IMR-90 (cell line): ENCODE measurements at regions not wholly inside any gene's neighbourhood (a gene's known extent, or its start where the extent isn't known, plus 50 kb on each side); places are given as distances from the start of the nearest gene placed in this dataset.

Source experiments
- ATAC-seq: fragments of 200-7000 bp; cut with Tn5 transposase; 2 replicates; pipeline ENCODE4 v1.9.1; 2020; ENCODE audit warnings: low read depth, mild to moderate bottlenecking, moderate library complexity
- BruUV-seq: library from RNA; stranded (reverse); fragments of 400-500 nt; replicated peaks from 2 replicates; lab custom pipeline; 2021; lab: Mats Ljungman, UMichigan
- CTCF ChIA-PET: fragments of 300-600 bp; formaldehyde crosslinking; extraction: SDS; loops from one replicate; lab custom pipeline; 2021; ENCODE audit warnings: antibody characterized with exemption; lab: Yijun Ruan, JAX
- POLR2A ChIA-PET: fragments of 300-600 bp; sonication (Branson Sonifier 250); formaldehyde crosslinking; loops from one replicate; lab custom pipeline; 2022; ENCODE audit warnings: antibody characterized with exemption; ENCODE audit not compliant: unreplicated experiment; lab: Charles Lee
- DNase-seq: peaks from one replicate; pipeline ENCODE4 v3.0.0; 2013
- H2AFZ ChIP-seq: replicated peaks from 2 replicates; pipeline ENCODE3; 2013; ENCODE audit warnings: low read length, mild to moderate bottlenecking; ENCODE audit not compliant: poor library complexity
- H2AK5ac ChIP-seq: 2 replicates; pipeline ENCODE4 v1.6.1; 2013; ENCODE audit warnings: low read depth, low read length, inconsistent platforms
- H2AK9ac ChIP-seq: replicated peaks from 2 replicates; pipeline ENCODE3; 2013; ENCODE audit warnings: mild to moderate bottlenecking, low read depth, low read length, moderate library complexity; ENCODE audit not compliant: poor library complexity
- H2BK120ac ChIP-seq: 2 replicates; pipeline ENCODE4 v1.6.1; 2013; ENCODE audit warnings: low read depth, low read length, inconsistent platforms
- H2BK15ac ChIP-seq: 3 replicates; pipeline ENCODE4 v1.6.1; 2013; ENCODE audit warnings: low read depth, low read length, inconsistent platforms
- H2BK20ac ChIP-seq: 2 replicates; pipeline ENCODE4 v1.6.1; 2013; ENCODE audit warnings: low read depth, mild to moderate bottlenecking, inconsistent platforms, low read length, moderate library complexity
- H2BK5ac ChIP-seq: 2 replicates; pipeline ENCODE4 v1.6.1; 2013; ENCODE audit warnings: mild to moderate bottlenecking, low read depth, low read length, inconsistent platforms; ENCODE audit not compliant: poor library complexity, severe bottlenecking
- H3K14ac ChIP-seq: replicated peaks from 2 replicates; pipeline ENCODE4 v1.6.1; 2013; ENCODE audit warnings: low read depth, low read length, inconsistent platforms
- H3K18ac ChIP-seq: 2 replicates; pipeline ENCODE4 v1.6.1; 2013; ENCODE audit warnings: low read depth, low read length, control low read depth
- H3K23ac ChIP-seq: 2 replicates; pipeline ENCODE4 v1.6.1; 2013; ENCODE audit warnings: low read depth, low read length, inconsistent platforms
- H3K27ac ChIP-seq: 2 replicates; pipeline ENCODE4 v1.5.1; 2013; ENCODE audit warnings: mild to moderate bottlenecking, control low read depth, low read length; ENCODE audit not compliant: insufficient read depth
- H3K27me3 ChIP-seq: 2 replicates; pipeline ENCODE4 v1.6.1; 2013; ENCODE audit warnings: low read length; ENCODE audit not compliant: control insufficient read depth, insufficient read depth
- H3K36me3 ChIP-seq: 2 replicates; pipeline ENCODE4 v1.6.1; 2013; ENCODE audit warnings: low read length, mixed read lengths; ENCODE audit not compliant: control insufficient read depth, insufficient read depth
- H3K4ac ChIP-seq: 2 replicates; pipeline ENCODE4 v1.6.1; 2013; ENCODE audit warnings: low read depth, low read length, inconsistent platforms
- H3K4me1 ChIP-seq: 2 replicates; pipeline ENCODE4 v1.6.1; 2013; ENCODE audit warnings: low read length, mixed read lengths; ENCODE audit not compliant: control insufficient read depth, insufficient read depth
- H3K4me2 ChIP-seq: 2 replicates; pipeline ENCODE4 v1.6.1; 2013; ENCODE audit warnings: low read depth, mild to moderate bottlenecking, control low read depth, low read length, moderate library complexity
- H3K4me3 ChIP-seq: 2 replicates; pipeline ENCODE4 v1.5.1; 2013; ENCODE audit warnings: low read depth, mild to moderate bottlenecking, control low read depth, low read length, moderate library complexity; ENCODE audit not compliant: insufficient read depth
- H3K56ac ChIP-seq: 2 replicates; pipeline ENCODE4 v1.6.1; 2013; ENCODE audit warnings: low read length, inconsistent platforms; ENCODE audit not compliant: insufficient read depth; ENCODE audit errors: extremely low read depth
- H3K79me1 ChIP-seq, 2 experiments: 2 replicates each; pipeline ENCODE4 v1.6.1; 2013; ENCODE audit warnings: low read length in 2 of 2, inconsistent platforms in 1 of 2, low read depth in 1 of 2
- H3K9ac ChIP-seq: 2 replicates; pipeline ENCODE4 v1.6.1; 2013; ENCODE audit warnings: low read depth, low read length, control low read depth
- H3K9me1 ChIP-seq: 2 replicates; pipeline ENCODE4 v1.6.1; 2013; ENCODE audit warnings: low read length, inconsistent platforms; ENCODE audit not compliant: insufficient read depth
- H3K9me3 ChIP-seq: 2 replicates; pipeline ENCODE4 v1.6.1; 2013; ENCODE audit warnings: low read length; ENCODE audit not compliant: control insufficient read depth, insufficient read depth
- H4K20me1 ChIP-seq: 2 replicates; pipeline ENCODE4 v1.6.1; 2013; ENCODE audit warnings: low read length, inconsistent platforms; ENCODE audit not compliant: insufficient read depth
- H4K5ac ChIP-seq: 2 replicates; pipeline ENCODE4 v1.6.1; 2013; ENCODE audit warnings: mild to moderate bottlenecking, low read depth, low read length, control low read depth
- H4K8ac ChIP-seq, 2 experiments: 2 replicates each; pipeline ENCODE4 v1.6.1; 2013; ENCODE audit warnings: low read depth in 2 of 2, low read length in 2 of 2, control low read depth in 1 of 2, inconsistent platforms in 1 of 2
- H4K91ac ChIP-seq: 2 replicates; pipeline ENCODE4 v1.6.1; 2013; ENCODE audit warnings: low read depth, low read length, inconsistent platforms; ENCODE audit not compliant: insufficient read depth
- BHLHE40 ChIP-seq: fragments of 150-350 bp; IDR thresholded peaks from 2 replicates; pipeline ENCODE4 v1.6.1; 2016; ENCODE audit warnings: mild to moderate bottlenecking, low read depth, low read length
- CEBPB ChIP-seq: IDR thresholded peaks from 2 replicates; pipeline ENCODE4 v1.6.1; 2012; ENCODE audit warnings: low read depth, low read length, improper control_type of control experiment
- CHD1 ChIP-seq: IDR thresholded peaks from 2 replicates; pipeline ENCODE4 v1.6.1; 2012; ENCODE audit warnings: low read depth, low read length, improper control_type of control experiment
- CTCF ChIP-seq: conservative IDR thresholded peaks from 2 replicates; pipeline ENCODE4 v1.5.1; 2012; ENCODE audit warnings: mild to moderate bottlenecking, low read depth, low read length, improper control_type of control experiment
- FOS ChIP-seq: fragments of 150-350 bp; IDR thresholded peaks from 2 replicates; pipeline ENCODE4 v1.6.1; 2016; ENCODE audit warnings: low read depth, low read length
- MAFK ChIP-seq: IDR thresholded peaks from 2 replicates; pipeline ENCODE4 v1.6.1; 2012; ENCODE audit warnings: low read depth, low read length, improper control_type of control experiment
- MAZ ChIP-seq: IDR thresholded peaks from 2 replicates; pipeline ENCODE4 v1.6.1; 2012; ENCODE audit warnings: low read depth, mild to moderate bottlenecking, low read length, improper control_type of control experiment, moderate library complexity, borderline replicate concordance
- MXI1 ChIP-seq: IDR thresholded peaks from 2 replicates; pipeline ENCODE4 v1.6.1; 2012; ENCODE audit warnings: low read depth, mild to moderate bottlenecking, low read length, moderate library complexity, borderline replicate concordance
- NFE2L2 ChIP-seq: fragments of 150-350 bp; IDR thresholded peaks from 2 replicates; pipeline ENCODE4 v1.6.1; 2016; ENCODE audit warnings: low read depth, mild to moderate bottlenecking, low read length
- POLR2A ChIP-seq: IDR thresholded peaks from 2 replicates; pipeline ENCODE4 v1.6.1; 2012; ENCODE audit warnings: mild to moderate bottlenecking, low read depth, low read length
- RAD21 ChIP-seq: IDR thresholded peaks from 2 replicates; pipeline ENCODE4 v1.6.1; 2012; ENCODE audit warnings: low read length, improper control_type of control experiment
- RCOR1 ChIP-seq: IDR thresholded peaks from 2 replicates; pipeline ENCODE4 v1.6.1; 2012; ENCODE audit warnings: mild to moderate bottlenecking, low read length, improper control_type of control experiment; ENCODE audit not compliant: insufficient replicate concordance
- RFX5 ChIP-seq: IDR thresholded peaks from 2 replicates; pipeline ENCODE4 v1.8.0; 2012; ENCODE audit warnings: low read depth, mild to moderate bottlenecking, low read length, moderate library complexity
- SMC3 ChIP-seq: fragments of 150-350 bp; IDR thresholded peaks from 2 replicates; pipeline ENCODE4 v1.6.1; 2016; ENCODE audit warnings: low read depth, mild to moderate bottlenecking, antibody characterized with exemption, low read length, moderate library complexity
- USF2 ChIP-seq: fragments of 150-350 bp; IDR thresholded peaks from 2 replicates; pipeline ENCODE4 v1.6.1; 2017; ENCODE audit warnings: mild to moderate bottlenecking, antibody characterized with exemption, low read length, low read depth
- WGBS, 2 experiments: methylation state at CpG; one replicate each; pipeline versions ENCODE4 v1.1.5 to v1.1.7; 2013; ENCODE audit warnings: missing lambda C conversion rate in 2 of 2; ENCODE audit not compliant: insufficient read length in 1 of 2; ENCODE audit errors: extremely low coverage in 2 of 2; 5-methylcytosine and 5-hydroxymethylcytosine counted together
- dilution Hi-C: fragments of 300-500 bp; cut with HindIII; formaldehyde crosslinking; loops from one replicate; pipeline ENCODE4 v1.14.3; 2018; ENCODE audit warnings: low sequenced_read_pairs; ENCODE audit not compliant: unreplicated experiment
- in situ Hi-C: fragments of 300-500 bp; cut with MboI; formaldehyde crosslinking; loops from 3 replicates; pipeline ENCODE4 v1.14.3; 2019; ENCODE audit warnings: low sequenced_read_pairs, inconsistent platforms, mixed read lengths
- intact Hi-C: fragments of 100-400 bp; cut with micrococcal nuclease; formaldehyde crosslinking; loops from 2 replicates; pipeline ENCODE4 v1.10.0; 2022
- TF ChIP-seq, protein P1 (sequence below): fragments of 150-350 bp; IDR thresholded peaks from 2 replicates; pipeline ENCODE4 v1.6.1; 2016; ENCODE audit warnings: low read depth, mild to moderate bottlenecking, low read length, moderate library complexity, borderline replicate concordance

DNA sequence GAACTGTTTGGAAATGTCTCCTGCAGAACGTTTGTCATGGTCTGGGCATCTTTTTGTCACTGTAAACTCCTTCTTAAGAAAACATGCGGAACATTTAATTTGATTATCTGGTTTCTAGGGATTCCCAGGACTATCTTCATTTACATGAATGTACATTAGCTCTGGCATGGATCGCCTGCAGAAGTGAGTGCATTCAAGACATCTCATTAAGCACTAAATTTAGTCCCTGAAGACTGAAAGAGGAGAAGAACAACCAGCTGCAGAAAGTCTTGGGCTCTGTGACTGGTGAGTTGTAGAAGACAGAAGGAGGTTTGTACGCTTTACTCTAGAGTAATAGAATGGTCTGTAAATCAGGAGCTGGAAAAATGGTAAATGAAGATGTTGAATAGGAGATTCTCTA is 540.7 kb downstream of the BCKDHB start:
- TF ChIP-seq BHLHE40 = no peak
- no peak for TF ChIP-seq FOS
- no peak for TF ChIP-seq NFE2L2
- TF ChIP-seq, protein P1, sequence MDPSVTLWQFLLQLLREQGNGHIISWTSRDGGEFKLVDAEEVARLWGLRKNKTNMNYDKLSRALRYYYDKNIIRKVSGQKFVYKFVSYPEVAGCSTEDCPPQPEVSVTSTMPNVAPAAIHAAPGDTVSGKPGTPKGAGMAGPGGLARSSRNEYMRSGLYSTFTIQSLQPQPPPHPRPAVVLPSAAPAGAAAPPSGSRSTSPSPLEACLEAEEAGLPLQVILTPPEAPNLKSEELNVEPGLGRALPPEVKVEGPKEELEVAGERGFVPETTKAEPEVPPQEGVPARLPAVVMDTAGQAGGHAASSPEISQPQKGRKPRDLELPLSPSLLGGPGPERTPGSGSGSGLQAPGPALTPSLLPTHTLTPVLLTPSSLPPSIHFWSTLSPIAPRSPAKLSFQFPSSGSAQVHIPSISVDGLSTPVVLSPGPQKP = no peak
- no peak for TF ChIP-seq USF2
- TF ChIP-seq CHD1 = no peak
- TF ChIP-seq CEBPB = no peak
- TF ChIP-seq MAFK = no peak
- no peak for TF ChIP-seq CTCF
- TF ChIP-seq RCOR1 = no peak
- no peak for TF ChIP-seq MAZ
- no peak for TF ChIP-seq RFX5
- no peak for TF ChIP-seq POLR2A
- TF ChIP-seq MXI1 = no peak
- no peak for TF ChIP-seq SMC3
- no peak for TF ChIP-seq RAD21
- ChIA-PET CTCF (no interaction called here), POLR2A (no interaction called here)
- Histone ChIP-seq H3K9me3 (no peaks in the 10 kb centered on the region), H2AFZ (no peak overlapping the region), H2BK15ac (no peak overlapping the region), H3K9ac (no peak overlapping the region), H3K36me3 (no peaks in the 10 kb centered on the region), H3K23ac (no peak overlapping the region), H4K91ac (no peak overlapping the region), H3K9me1 (no peaks in the 10 kb centered on the region), H3K14ac (no peak overlapping the region), H4K20me1 (no peaks in the 10 kb centered on the region), H3K27me3 (no peaks in the 10 kb centered on the region), H3K56ac (no peak overlapping the region; the same call in 1 of the 2 replicates), H2AK9ac (no peak overlapping the region), H3K18ac (no peak overlapping the region), H4K8ac (no peak overlapping the region), H3K27ac (no peak overlapping the region), H3K4me3 (no peak overlapping the region), H3K4me2 (no peak overlapping the region), H2BK20ac (no peak overlapping the region), H2BK5ac (no peak overlapping the region), H2BK120ac (no peak overlapping the region), H3K4ac (no peak overlapping the region), H4K5ac (no peak overlapping the region), H3K79me1 (no peaks in the 10 kb centered on the region), H2AK5ac (no peak overlapping the region), H3K4me1 (no peaks in the 10 kb centered on the region)
- in situ Hi-C loops (no loop called here), intact Hi-C loops (no loop called here), dilution Hi-C loops (no loop called here)
- BruUV-seq = no TSS peak
- no CpG with 5 or more reads among the region's 4 CpGs for WGBS, 2 experiments
- ATAC-seq (no peak), DNase-seq (no peak)
